ENCODE measurements at regions not wholly inside any gene's neighbourhood (a gene's known extent, or its start where the extent isn't known, plus 50 kb on each side); places are given as distances from the start of the nearest gene placed in this dataset.

- H3K9ac ChIP-seq (ENCODE audit: low read length): no peak overlapping the region
- no peaks in the 10 kb centered on the region for H3K79me2 ChIP-seq (ENCODE audit: insufficient read depth, low read length)
- H3F3A ChIP-seq (ENCODE audit: insufficient read depth, low read length): no peaks in the 10 kb centered on the region
- no peak overlapping the region for H2AFZ ChIP-seq (ENCODE audit: low read length)
- H3K4me3 ChIP-seq (ENCODE audit: low read depth, low read length, poor library complexity, severe bottlenecking): no peak overlapping the region
- TF ChIP-seq EZH2 (IDR thresholded peaks at IDR 0.05; ENCODE audit: borderline replicate concordance, low read length) (no peak), CTCF (IDR thresholded peaks at IDR 0.05; ENCODE audit: low read length) (no peak)
- H3K27ac ChIP-seq (ENCODE audit: low read depth, low read length, poor library complexity, severe bottlenecking): no peak overlapping the region
- H3K36me3 ChIP-seq (ENCODE audit: insufficient read depth, low read length): no peaks in the 10 kb centered on the region
- no peaks in the 10 kb centered on the region for H3K27me3 ChIP-seq (ENCODE audit: insufficient read depth, low read length)
- H3K4me1 ChIP-seq (ENCODE audit: insufficient read depth, low read length, severe bottlenecking): no peaks in the 10 kb centered on the region
- H4K20me1 ChIP-seq (ENCODE audit: insufficient read depth, low read length): no peaks in the 10 kb centered on the region
- H3K9me3 ChIP-seq (ENCODE audit: low read length): no peaks in the 10 kb centered on the region
- no peaks in the 10 kb centered on the region for H3K9me2 ChIP-seq (ENCODE audit: low read depth, low read length)
- H3K4me2 ChIP-seq (ENCODE audit: low read length): no peak overlapping the region
These were observed 218.8 kb upstream of the TMPO start for GRCh38 chr12:98296462-98297079.

- H3K4me2 ChIP-seq (ENCODE audit: low read length): no peak overlapping the region
- H3K9me2 ChIP-seq (ENCODE audit: low read depth, low read length): no peaks in the 10 kb centered on the region
- H3K4me1 ChIP-seq (ENCODE audit: insufficient read depth, low read length, severe bottlenecking): no peaks in the 10 kb centered on the region
- H3F3A ChIP-seq (ENCODE audit: insufficient read depth, low read length): no peaks in the 10 kb centered on the region
- H3K9me3 ChIP-seq (ENCODE audit: low read length): no peaks in the 10 kb centered on the region
- no peak overlapping the region for H3K27ac ChIP-seq (ENCODE audit: low read depth, low read length, poor library complexity, severe bottlenecking)
- TF ChIP-seq CTCF (IDR thresholded peaks at IDR 0.05; ENCODE audit: low read length): no peak
- TF ChIP-seq EZH2 (IDR thresholded peaks at IDR 0.05; ENCODE audit: borderline replicate concordance, low read length): no peak
- no peaks in the 10 kb centered on the region for H3K36me3 ChIP-seq (ENCODE audit: insufficient read depth, low read length)
- no peaks in the 10 kb centered on the region for H3K79me2 ChIP-seq (ENCODE audit: insufficient read depth, low read length)
- no peak overlapping the region for H3K4me3 ChIP-seq (ENCODE audit: low read depth, low read length, poor library complexity, severe bottlenecking)
- H3K9ac ChIP-seq (ENCODE audit: low read length): no peak overlapping the region
- H3K27me3 ChIP-seq (ENCODE audit: insufficient read depth, low read length): no peaks in the 10 kb centered on the region
- no peak overlapping the region for H2AFZ ChIP-seq (ENCODE audit: low read length)
- H4K20me1 ChIP-seq (ENCODE audit: insufficient read depth, low read length): no peaks in the 10 kb centered on the region
These were observed 217.9 kb upstream of the TMPO start for GRCh38 chr12:98297538-98297937.

GRCh38 chr12:98308141-98308540, 207.2 kb upstream of the TMPO start:
- no peak overlapping the region for H3K4me3 ChIP-seq (ENCODE audit: low read depth, low read length, poor library complexity, severe bottlenecking)
- H3K79me2 ChIP-seq (ENCODE audit: insufficient read depth, low read length): no peaks in the 10 kb centered on the region
- H3F3A ChIP-seq (ENCODE audit: insufficient read depth, low read length): no peaks in the 10 kb centered on the region
- no peaks in the 10 kb centered on the region for H3K9me2 ChIP-seq (ENCODE audit: low read depth, low read length)
- H2AFZ ChIP-seq (ENCODE audit: low read length): no peak overlapping the region
- H3K4me2 ChIP-seq (ENCODE audit: low read length): no peak overlapping the region
- H4K20me1 ChIP-seq (ENCODE audit: insufficient read depth, low read length): no peaks in the 10 kb centered on the region
- no peaks in the 10 kb centered on the region for H3K4me1 ChIP-seq (ENCODE audit: insufficient read depth, low read length, severe bottlenecking)
- no peaks in the 10 kb centered on the region for H3K9me3 ChIP-seq (ENCODE audit: low read length)
- TF ChIP-seq CTCF (IDR thresholded peaks at IDR 0.05; ENCODE audit: low read length): no peak
- H3K36me3 ChIP-seq (ENCODE audit: insufficient read depth, low read length): no peaks in the 10 kb centered on the region
- no peak overlapping the region for H3K27ac ChIP-seq (ENCODE audit: low read depth, low read length, poor library complexity, severe bottlenecking)
- no peak overlapping the region for H3K9ac ChIP-seq (ENCODE audit: low read length)
- no peaks in the 10 kb centered on the region for H3K27me3 ChIP-seq (ENCODE audit: insufficient read depth, low read length)
